HepG2 (cell line): ENCODE measurements at regions not wholly inside any gene's neighbourhood (a gene's known extent, or its start where the extent isn't known, plus 50 kb on each side); places are given as distances from the start of the nearest gene placed in this dataset.

Experiments
- CEBPB ChIP-seq: IDR thresholded peaks from 2 replicates; pipeline ENCODE4 v1.6.1; 2011; ENCODE audit warnings: low read depth, low read length, improper control_type of control experiment, borderline replicate concordance
- CHD2 ChIP-seq: IDR thresholded peaks from 2 replicates; pipeline ENCODE4 v1.6.1; 2011; ENCODE audit warnings: low read depth, low read length, improper control_type of control experiment
- CTCF ChIP-seq: sonication (generic); formaldehyde crosslinking; IDR thresholded peaks from 2 replicates; pipeline ENCODE4 v1.5.0; 2020; ENCODE audit warnings: mild to moderate bottlenecking, missing genetic modification reagents, moderate library complexity
- ETV5 ChIP-seq: IDR thresholded peaks from 2 replicates; pipeline ENCODE4 v1.6.1; 2018; ENCODE audit warnings: missing biosample characterization, missing genetic modification reagents, inconsistent platforms, borderline replicate concordance
- HINFP ChIP-seq: sonication (generic); formaldehyde crosslinking; IDR thresholded peaks from 2 replicates; pipeline ENCODE4 v1.4.0; 2020; ENCODE audit warnings: low read depth, mild to moderate bottlenecking, missing genetic modification reagents
- RFX1 ChIP-seq: fragments of 450-650 bp; IDR thresholded peaks from 2 replicates; pipeline ENCODE4 v1.6.1; 2017

GRCh38 chr6:15929685-15930084 is 199.2 kb upstream of the MYLIP start:
- TF ChIP-seq RFX1 (no peak), CTCF (no peak), CEBPB (no peak), CHD2 (no peak), ETV5 (CRISPR knock-in tag) (no peak), HINFP (CRISPR knock-in tag) (no peak)
